ENCODE measurements at regions not wholly inside any gene's neighbourhood (a gene's known extent, or its start where the extent isn't known, plus 50 kb on each side); places are given as distances from the start of the nearest gene placed in this dataset.

- BruUV-seq (replicated peaks), result no TSS peak
- TF ChIP-seq SFPQ (IDR thresholded peaks at IDR 0.05; ENCODE audit: low read depth, low read length) (no peak), TCFL5 (CRISPR knock-in tag; conservative IDR thresholded peaks at IDR 0.05) (no peak), ARID4B (CRISPR knock-in tag; IDR thresholded peaks at IDR 0.05) (no peak), AFF1 (IDR thresholded peaks at IDR 0.05; ENCODE audit: low read depth in 1 of 2, partially characterized antibody in 2 of 2) (no peak)
Measured at GRCh38 chr17:77527409-77527808, 386.6 kb downstream of the SEC14L1 start.

More at GRCh38 chr17:77527409-77527808, 386.6 kb downstream of the SEC14L1 start:
- Histone ChIP-seq H3K79me2 (ENCODE audit: control insufficient read depth, insufficient read depth, low read length) (no peaks in the 10 kb centered on the region), H3K4me3 (no peak overlapping the region), H3K4me2 (ENCODE audit: insufficient read depth, low read length) (no peak overlapping the region), H4K20me1 (replicated peaks; ENCODE audit: control insufficient read depth, insufficient read depth, low read length) (no peaks in the 10 kb centered on the region), H3K9me1 (ENCODE audit: control insufficient read depth, insufficient read depth, low read length) (no peaks in the 10 kb centered on the region), H3K9me3 (replicated peaks; ENCODE audit: control insufficient read depth, insufficient read depth, low read depth, low read length) (no peaks in the 10 kb centered on the region; the same call in 1 of the 2 replicates), H3K9ac (ENCODE audit: insufficient read depth in 1 of 2, low read depth in 2 of 2, low read length in 2 of 2) (no peak overlapping the region), H3K36me3 (ENCODE audit: control insufficient read depth, insufficient read depth, low read length) (no peaks in the 10 kb centered on the region), H3K27me3 (ENCODE audit: control insufficient read depth in 2 of 2, insufficient read depth in 2 of 2, low read length in 2 of 2) (peaks cover 16 to 48% of the 10 kb centered on the region in 2 experiments; a peak in 4 of 5 replicates), H3K27ac (ENCODE audit: extremely low read depth, low read depth, low read length) (no peak overlapping the region), H3K4me1 (replicated peaks in 1 of 2; ENCODE audit: control insufficient read depth in 2 of 2, insufficient read depth in 2 of 2, low read length in 2 of 2) (peaks cover 0 to 9% of the 10 kb centered on the region in 2 experiments; a peak in 1 of 5 replicates), H2AFZ (ENCODE audit: low read depth, low read length) (peak overlapping the region; percentile 4; the same call in 1 of the 2 replicates)
- no peak for DNase-seq (ENCODE audit: extremely low read depth in 1 of 4, low spot score in 3 of 4)
- intact Hi-C loops (cut with micrococcal nuclease) (no loop called here), in situ Hi-C loops (cut with MboI) (no loop called here)
- FAIRE-seq, result no peak
- POLR2A ChIA-PET, result no interaction called here
- CTCF ChIA-PET (ENCODE audit: low intra/inter-chr PET ratio), result no interaction called here
- no peak for ATAC-seq
- WGBS (ENCODE audit: insufficient coverage, low coverage, missing lambda C conversion rate), result 35% methylated on average over 5 of the region's 5 CpGs
